GM19455 (cell line): ENCODE measurements at regions not wholly inside any gene's neighbourhood (a gene's known extent, or its start where the extent isn't known, plus 50 kb on each side); places are given as distances from the start of the nearest gene placed in this dataset.
"Not testable (repeated sequence)": the region's sequence is repeated elsewhere in the genome, so short reads cannot be mapped to it uniquely, and the experiment has no call there.

Experiments
- ATAC-seq: cut with Tn5 transposase; IDR thresholded peaks from one replicate; pipeline ENCODE4 v1.9.1; 2021; ENCODE audit not compliant: unreplicated experiment

- not testable (repeated sequence) for ATAC-seq
Observed at GRCh38 chrX:138264095-138264494, 447.4 kb downstream of the FGF13 start.

DNA sequence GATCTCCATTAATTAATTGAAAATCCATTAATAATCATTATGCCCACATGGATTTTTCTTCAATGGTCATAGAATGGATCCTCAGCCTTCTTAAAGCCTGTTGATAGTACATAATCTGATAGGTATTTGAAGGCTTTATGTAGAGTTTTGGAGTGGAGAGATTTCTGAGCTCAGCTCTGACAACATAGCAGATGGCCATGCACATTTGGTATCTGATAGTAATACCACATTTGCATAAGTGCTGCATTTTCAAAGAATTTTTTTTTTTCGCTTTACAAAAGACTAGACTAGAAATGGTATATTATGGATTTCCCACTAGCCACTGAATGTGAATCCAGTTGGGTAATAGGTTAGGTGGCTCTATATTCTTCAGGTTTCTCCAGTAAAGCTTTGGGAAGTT, 440.6 kb downstream of the FGF13 start:
- no peak for ATAC-seq

DNA sequence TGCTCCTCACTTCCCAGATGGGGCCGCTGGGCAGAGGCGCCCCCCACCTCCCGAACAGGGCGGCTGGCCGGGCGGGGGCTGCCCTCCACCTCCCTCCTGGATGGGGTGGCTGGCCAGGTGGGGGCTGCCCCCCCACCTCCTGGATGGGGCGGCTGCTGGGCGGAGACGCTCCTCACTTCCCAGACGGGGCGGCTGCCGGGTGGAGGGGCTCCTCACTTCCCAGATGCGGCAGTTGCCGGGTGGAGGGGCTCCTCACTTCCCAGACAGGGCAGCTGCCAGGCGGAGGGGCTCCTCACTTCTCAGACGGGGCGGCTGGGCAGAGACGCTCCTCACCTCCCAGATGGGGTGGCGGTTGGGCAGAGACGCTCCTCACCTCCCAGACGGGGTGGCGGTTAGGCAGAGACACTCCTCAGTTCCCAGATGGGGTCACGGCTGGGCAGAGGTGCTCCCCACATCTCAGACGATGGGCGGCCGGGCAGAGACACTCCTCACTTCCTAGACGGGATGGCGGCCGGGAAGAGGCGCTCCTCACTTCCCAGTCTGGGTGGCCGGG, 428.8 kb downstream of the FGF13 start:
- ATAC-seq, result not testable (repeated sequence)

DNA sequence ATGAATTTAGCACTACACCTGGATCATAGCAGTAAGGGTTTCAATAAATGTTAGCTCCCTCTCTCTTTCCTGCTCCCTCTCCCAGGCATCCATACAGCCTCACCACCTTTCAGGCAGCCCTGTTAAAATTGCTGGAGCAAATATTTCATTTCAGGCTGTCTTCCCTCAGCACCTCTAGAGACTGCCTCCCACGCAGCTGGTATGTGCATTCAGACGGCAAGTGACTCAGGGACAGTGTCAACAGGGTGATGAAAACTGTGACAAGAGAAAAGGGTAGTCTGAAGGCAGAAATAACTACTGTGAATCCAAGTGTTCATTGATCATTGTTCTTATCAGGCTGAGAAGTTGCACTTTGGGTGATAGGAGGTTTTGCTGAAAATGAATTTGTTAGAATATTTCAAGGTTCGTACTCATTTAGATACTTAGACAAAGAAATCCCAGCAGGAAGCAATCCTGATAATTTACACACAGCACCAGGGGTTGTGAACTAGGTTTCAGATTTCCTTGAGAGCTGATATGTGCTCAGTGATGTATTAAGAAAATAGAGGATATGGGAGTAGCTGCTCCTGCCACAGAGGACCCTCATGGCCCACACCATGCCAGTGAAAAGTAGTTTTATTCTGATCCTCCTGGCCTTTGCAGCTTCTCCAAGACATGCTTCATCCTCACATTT, 424.2 kb downstream of the FGF13 start:
- ATAC-seq, result no peak

DNA sequence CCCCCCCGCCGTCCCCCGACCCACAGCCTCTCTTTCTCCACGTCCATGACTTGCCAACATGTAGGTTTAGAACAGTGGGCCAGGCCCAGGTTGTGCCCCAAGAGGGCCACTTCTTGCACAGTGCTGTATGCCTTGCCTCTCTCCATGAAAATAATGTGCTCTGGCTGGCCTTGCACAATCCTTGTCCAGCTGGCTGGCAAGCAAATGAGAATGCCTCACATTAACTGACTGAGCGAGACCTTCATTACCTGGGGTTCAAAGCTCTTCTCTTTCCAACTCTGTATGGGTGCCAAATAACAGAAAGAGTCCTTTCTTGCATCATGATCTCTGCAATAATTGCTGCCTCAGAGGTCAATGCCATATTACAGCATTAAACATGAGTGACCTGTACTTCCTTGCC, 416.6 kb downstream of the FGF13 start:
- ATAC-seq, result no peak

- ATAC-seq, result no peak
Observed at GRCh38 chrX:138298268-138298667, 413.2 kb downstream of the FGF13 start.

DNA sequence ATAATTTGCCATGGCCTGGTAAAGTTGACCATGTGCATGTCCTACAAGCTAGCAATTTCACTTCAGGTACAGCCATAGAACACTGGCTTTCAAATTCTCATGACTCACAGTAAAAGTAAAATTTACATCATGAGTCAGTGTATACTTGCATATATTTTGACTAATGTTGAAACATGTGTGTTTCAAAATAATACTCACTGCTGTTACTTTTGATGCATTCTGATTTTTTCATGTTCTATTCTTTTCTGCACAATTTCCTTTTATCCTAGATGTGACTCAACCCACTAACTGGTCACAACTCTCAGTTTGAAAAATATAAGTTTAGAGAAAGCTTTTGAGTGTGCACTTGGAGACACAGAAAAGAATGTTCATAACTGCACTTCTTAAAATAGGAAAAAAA, 365.7 kb downstream of the FGF13 start:
- ATAC-seq, result no peak

DNA sequence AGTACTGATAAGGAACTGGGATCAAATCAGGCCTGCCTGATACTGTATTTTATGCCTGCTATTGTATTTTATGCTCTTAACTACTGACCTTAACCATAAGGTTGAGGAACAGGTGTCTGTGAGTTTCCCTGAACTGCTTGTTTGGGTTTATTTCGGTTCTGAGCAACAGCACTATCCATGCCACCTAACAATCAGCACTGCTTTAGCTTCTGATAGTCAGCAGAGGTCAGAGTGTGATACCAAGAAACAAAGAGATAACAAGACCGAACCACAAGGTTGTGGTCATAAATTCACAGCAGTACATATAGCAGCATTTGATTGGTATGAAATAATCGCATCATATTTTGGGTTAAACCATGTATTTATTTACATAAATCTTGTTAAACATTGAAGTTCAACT, 362.2 kb downstream of the FGF13 start:
- no peak for ATAC-seq

- ATAC-seq, result no peak
Observed at GRCh38 chrX:138378876-138379275, 332.6 kb downstream of the FGF13 start.

- no peak for ATAC-seq
Observed at GRCh38 chrX:138408101-138408500, 303.4 kb downstream of the FGF13 start.

GRCh38 chrX:138411048-138411447, 300.5 kb downstream of the FGF13 start:
- ATAC-seq, result no peak
